HEK293 (cell line): ENCODE measurements at regions not wholly inside any gene's neighbourhood (a gene's known extent, or its start where the extent isn't known, plus 50 kb on each side); places are given as distances from the start of the nearest gene placed in this dataset.

Source experiments
- GFI1B ChIP-seq: fragments of 450-650 bp; formaldehyde crosslinking; IDR thresholded peaks from 2 replicates; pipeline ENCODE4 v1.5.1; 2016; ENCODE audit warnings: missing biosample characterization, missing genetic modification characterization
- MEIS1 ChIP-seq: sonication (generic); formaldehyde crosslinking; IDR thresholded peaks from 2 replicates; pipeline ENCODE4 v1.8.1; 2022; ENCODE audit warnings: missing genetic modification reagents, mild to moderate bottlenecking, borderline replicate concordance
- ZBTB48 ChIP-seq: fragments of 450-650 bp; formaldehyde crosslinking; IDR thresholded peaks from 2 replicates; pipeline ENCODE4 v1.5.1; 2016; ENCODE audit warnings: missing biosample characterization, missing genetic modification characterization
- ZBTB7A ChIP-seq: fragments of 450-650 bp; formaldehyde crosslinking; IDR thresholded peaks from 2 replicates; pipeline ENCODE4 v1.5.1; 2016; ENCODE audit warnings: low read depth, missing biosample characterization, missing genetic modification characterization
- ZNF114 ChIP-seq: fragments of 450-650 bp; formaldehyde crosslinking; IDR thresholded peaks from 2 replicates; pipeline ENCODE4 v1.5.0; 2017; ENCODE audit warnings: missing biosample characterization, missing genetic modification characterization
- ZNF184 ChIP-seq: fragments of 450-650 bp; IDR thresholded peaks from 2 replicates; pipeline ENCODE4 v1.5.1; 2018; ENCODE audit warnings: missing biosample characterization, mild to moderate bottlenecking, missing genetic modification characterization
- ZNF211 ChIP-seq: fragments of 450-650 bp; formaldehyde crosslinking; IDR thresholded peaks from 2 replicates; pipeline ENCODE4 v1.5.1; 2016; ENCODE audit warnings: low read depth, missing biosample characterization, missing genetic modification characterization
- TF ChIP-seq, protein P1 (sequence below): fragments of 450-650 bp; formaldehyde crosslinking; IDR thresholded peaks from 2 replicates; pipeline ENCODE4 v1.5.1; 2016; ENCODE audit warnings: missing biosample characterization, missing genetic modification characterization
- TF ChIP-seq, protein P2 (sequence below): fragments of 450-650 bp; formaldehyde crosslinking; IDR thresholded peaks from 2 replicates; pipeline ENCODE4 v1.5.1; 2016; ENCODE audit warnings: missing biosample characterization, missing genetic modification characterization
- TF ChIP-seq, protein P3 (sequence below): fragments of 450-650 bp; formaldehyde crosslinking; IDR thresholded peaks from 2 replicates; pipeline ENCODE4 v1.5.1; 2016; ENCODE audit warnings: missing biosample characterization, missing genetic modification characterization

DNA sequence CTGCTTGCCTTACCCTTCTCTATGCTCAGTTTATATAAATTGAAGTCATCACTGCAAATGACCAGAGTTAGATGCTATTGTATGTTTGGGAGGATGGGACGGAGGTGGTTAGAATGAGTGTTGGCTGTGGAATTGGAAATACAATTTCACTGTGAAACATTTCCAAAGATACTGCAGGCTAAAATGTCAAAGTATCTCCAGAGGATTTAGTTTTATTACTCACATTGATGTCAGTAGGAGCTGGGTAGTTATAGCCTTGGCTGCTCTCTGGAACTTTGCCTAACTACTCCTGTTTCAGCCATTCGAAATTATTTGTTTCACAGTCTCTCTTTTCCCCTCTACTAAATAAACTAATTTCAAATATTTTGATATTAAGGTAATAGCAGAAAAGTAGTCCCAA, 92.6 kb upstream of the PPP3CA start:
- TF ChIP-seq, protein P1, sequence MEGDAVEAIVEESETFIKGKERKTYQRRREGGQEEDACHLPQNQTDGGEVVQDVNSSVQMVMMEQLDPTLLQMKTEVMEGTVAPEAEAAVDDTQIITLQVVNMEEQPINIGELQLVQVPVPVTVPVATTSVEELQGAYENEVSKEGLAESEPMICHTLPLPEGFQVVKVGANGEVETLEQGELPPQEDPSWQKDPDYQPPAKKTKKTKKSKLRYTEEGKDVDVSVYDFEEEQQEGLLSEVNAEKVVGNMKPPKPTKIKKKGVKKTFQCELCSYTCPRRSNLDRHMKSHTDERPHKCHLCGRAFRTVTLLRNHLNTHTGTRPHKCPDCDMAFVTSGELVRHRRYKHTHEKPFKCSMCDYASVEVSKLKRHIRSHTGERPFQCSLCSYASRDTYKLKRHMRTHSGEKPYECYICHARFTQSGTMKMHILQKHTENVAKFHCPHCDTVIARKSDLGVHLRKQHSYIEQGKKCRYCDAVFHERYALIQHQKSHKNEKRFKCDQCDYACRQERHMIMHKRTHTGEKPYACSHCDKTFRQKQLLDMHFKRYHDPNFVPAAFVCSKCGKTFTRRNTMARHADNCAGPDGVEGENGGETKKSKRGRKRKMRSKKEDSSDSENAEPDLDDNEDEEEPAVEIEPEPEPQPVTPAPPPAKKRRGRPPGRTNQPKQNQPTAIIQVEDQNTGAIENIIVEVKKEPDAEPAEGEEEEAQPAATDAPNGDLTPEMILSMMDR (tag by site-specific recombination), result no peak
- TF ChIP-seq ZBTB48 (no peak), GFI1B (no peak), ZNF184 (tag by site-specific recombination) (no peak), ZBTB7A (no peak), MEIS1 (CRISPR knock-in tag) (no peak), ZNF114 (tag by site-specific recombination) (no peak), ZNF211 (tag by site-specific recombination) (no peak)
- TF ChIP-seq, protein P2, sequence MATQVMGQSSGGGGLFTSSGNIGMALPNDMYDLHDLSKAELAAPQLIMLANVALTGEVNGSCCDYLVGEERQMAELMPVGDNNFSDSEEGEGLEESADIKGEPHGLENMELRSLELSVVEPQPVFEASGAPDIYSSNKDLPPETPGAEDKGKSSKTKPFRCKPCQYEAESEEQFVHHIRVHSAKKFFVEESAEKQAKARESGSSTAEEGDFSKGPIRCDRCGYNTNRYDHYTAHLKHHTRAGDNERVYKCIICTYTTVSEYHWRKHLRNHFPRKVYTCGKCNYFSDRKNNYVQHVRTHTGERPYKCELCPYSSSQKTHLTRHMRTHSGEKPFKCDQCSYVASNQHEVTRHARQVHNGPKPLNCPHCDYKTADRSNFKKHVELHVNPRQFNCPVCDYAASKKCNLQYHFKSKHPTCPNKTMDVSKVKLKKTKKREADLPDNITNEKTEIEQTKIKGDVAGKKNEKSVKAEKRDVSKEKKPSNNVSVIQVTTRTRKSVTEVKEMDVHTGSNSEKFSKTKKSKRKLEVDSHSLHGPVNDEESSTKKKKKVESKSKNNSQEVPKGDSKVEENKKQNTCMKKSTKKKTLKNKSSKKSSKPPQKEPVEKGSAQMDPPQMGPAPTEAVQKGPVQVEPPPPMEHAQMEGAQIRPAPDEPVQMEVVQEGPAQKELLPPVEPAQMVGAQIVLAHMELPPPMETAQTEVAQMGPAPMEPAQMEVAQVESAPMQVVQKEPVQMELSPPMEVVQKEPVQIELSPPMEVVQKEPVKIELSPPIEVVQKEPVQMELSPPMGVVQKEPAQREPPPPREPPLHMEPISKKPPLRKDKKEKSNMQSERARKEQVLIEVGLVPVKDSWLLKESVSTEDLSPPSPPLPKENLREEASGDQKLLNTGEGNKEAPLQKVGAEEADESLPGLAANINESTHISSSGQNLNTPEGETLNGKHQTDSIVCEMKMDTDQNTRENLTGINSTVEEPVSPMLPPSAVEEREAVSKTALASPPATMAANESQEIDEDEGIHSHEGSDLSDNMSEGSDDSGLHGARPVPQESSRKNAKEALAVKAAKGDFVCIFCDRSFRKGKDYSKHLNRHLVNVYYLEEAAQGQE (tag by site-specific recombination), result no peak
- TF ChIP-seq, protein P3, sequence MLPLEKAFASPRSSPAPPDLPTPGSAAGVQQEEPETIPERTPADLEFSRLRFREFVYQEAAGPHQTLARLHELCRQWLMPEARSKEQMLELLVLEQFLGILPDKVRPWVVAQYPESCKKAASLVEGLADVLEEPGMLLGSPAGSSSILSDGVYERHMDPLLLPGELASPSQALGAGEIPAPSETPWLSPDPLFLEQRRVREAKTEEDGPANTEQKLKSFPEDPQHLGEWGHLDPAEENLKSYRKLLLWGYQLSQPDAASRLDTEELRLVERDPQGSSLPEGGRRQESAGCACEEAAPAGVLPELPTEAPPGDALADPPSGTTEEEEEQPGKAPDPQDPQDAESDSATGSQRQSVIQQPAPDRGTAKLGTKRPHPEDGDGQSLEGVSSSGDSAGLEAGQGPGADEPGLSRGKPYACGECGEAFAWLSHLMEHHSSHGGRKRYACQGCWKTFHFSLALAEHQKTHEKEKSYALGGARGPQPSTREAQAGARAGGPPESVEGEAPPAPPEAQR (tag by site-specific recombination), result no peak
